Mesenchymal stem cell (in vitro differentiated cells and primary cell): ENCODE measurements at regions not wholly inside any gene's neighbourhood (a gene's known extent, or its start where the extent isn't known, plus 50 kb on each side); places are given as distances from the start of the nearest gene placed in this dataset.
A peak's percentile ranks its signal among the peaks of the same experiment; 100 is the strongest.
"Not testable (repeated sequence)": the region's sequence is repeated elsewhere in the genome, so short reads cannot be mapped to it uniquely, and the experiment has no call there.

Experiments used
- DNase-seq: peaks from one replicate; pipeline ENCODE4 v3.0.0-alpha.2; 2013
- H2AFZ ChIP-seq: one replicate; pipeline ENCODE4 v1.6.1; 2013; ENCODE audit warnings: low read depth, mild to moderate bottlenecking, control low read depth, inconsistent platforms, low read length, moderate library complexity
- H2AK5ac ChIP-seq: 2 replicates; pipeline ENCODE4 v1.6.1; 2013; ENCODE audit warnings: low read length, moderate library complexity, mild to moderate bottlenecking, inconsistent platforms; ENCODE audit not compliant: severe bottlenecking
- H2BK120ac ChIP-seq: one replicate; pipeline ENCODE4 v1.6.1; 2013; ENCODE audit warnings: low read depth, mild to moderate bottlenecking, inconsistent platforms, low read length, moderate library complexity
- H2BK12ac ChIP-seq, 2 experiments: one replicate each; pipeline ENCODE4 v1.6.1; 2013; ENCODE audit warnings: inconsistent platforms in 2 of 2, low read length in 2 of 2, mild to moderate bottlenecking in 2 of 2, moderate library complexity in 2 of 2, control low read depth in 1 of 2
- H2BK15ac ChIP-seq: one replicate; pipeline ENCODE4 v1.6.1; 2013; ENCODE audit warnings: mild to moderate bottlenecking, low read depth, inconsistent platforms; ENCODE audit not compliant: poor library complexity, severe bottlenecking
- H2BK5ac ChIP-seq: 2 replicates; pipeline ENCODE4 v1.6.1; 2013; ENCODE audit warnings: low read depth, mild to moderate bottlenecking, low read length, control low read depth, inconsistent platforms; ENCODE audit not compliant: poor library complexity, severe bottlenecking
- H3K14ac ChIP-seq, 2 experiments: one replicate each; pipeline ENCODE4 v1.6.1; 2013; ENCODE audit warnings: inconsistent platforms in 2 of 2, low read length in 2 of 2, control low read depth in 1 of 2, mild to moderate bottlenecking in 1 of 2, moderate library complexity in 1 of 2
- H3K18ac ChIP-seq, 2 experiments: one replicate each; pipeline ENCODE4 v1.6.1; 2013; ENCODE audit warnings: inconsistent platforms in 2 of 2, low read length in 2 of 2, control low read depth in 1 of 2, low read depth in 1 of 2, mild to moderate bottlenecking in 1 of 2
- H3K23ac ChIP-seq, 2 experiments: one replicate each; pipeline ENCODE4 v1.6.1; 2013; ENCODE audit warnings: inconsistent platforms in 2 of 2, low read length in 2 of 2, mild to moderate bottlenecking in 2 of 2, moderate library complexity in 2 of 2, control low read depth in 1 of 2
- H3K27ac ChIP-seq: 2 replicates; pipeline ENCODE4 v1.5.1; 2013; ENCODE audit warnings: mild to moderate bottlenecking, moderate library complexity, low read length, control low read depth, inconsistent platforms; ENCODE audit not compliant: poor library complexity, severe bottlenecking
- H3K27me3 ChIP-seq, 2 experiments: 2 replicates each; pipeline versions ENCODE4 v1.6.1 to v1.7.0; 2013; ENCODE audit warnings: low read length in 2 of 2, mild to moderate bottlenecking in 2 of 2, moderate library complexity in 2 of 2, control low read depth in 1 of 2, inconsistent platforms in 1 of 2; ENCODE audit not compliant: control insufficient read depth in 1 of 2, insufficient read depth in 1 of 2
- H3K36me3 ChIP-seq, 2 experiments: 2 replicates each; pipeline versions ENCODE4 v1.6.1 to v1.7.0; 2013; ENCODE audit warnings: low read length in 2 of 2, control low read depth in 1 of 2, inconsistent platforms in 1 of 2, low read depth in 1 of 2, mild to moderate bottlenecking in 1 of 2; ENCODE audit not compliant: insufficient read depth in 2 of 2, control insufficient read depth in 1 of 2
- H3K4ac ChIP-seq, 2 experiments: one replicate each; pipeline ENCODE4 v1.6.1; 2013; ENCODE audit warnings: inconsistent platforms in 2 of 2, low read length in 2 of 2, mild to moderate bottlenecking in 2 of 2, moderate library complexity in 2 of 2, control low read depth in 1 of 2, low read depth in 1 of 2
- H3K4me1 ChIP-seq: 2 replicates; pipeline ENCODE4 v1.6.1; 2013; ENCODE audit warnings: low read depth, low read length, control low read depth; ENCODE audit not compliant: control insufficient read depth, insufficient read depth
- H3K4me2 ChIP-seq: 2 replicates; pipeline ENCODE4 v1.6.1; 2013; ENCODE audit warnings: low read length, mild to moderate bottlenecking, inconsistent platforms; ENCODE audit not compliant: poor library complexity, severe bottlenecking
- H3K4me3 ChIP-seq, 2 experiments: 2 replicates each; pipeline versions ENCODE4 v1.5.1 to v1.7.0; 2013; ENCODE audit warnings: low read length in 2 of 2, mild to moderate bottlenecking in 2 of 2, control low read depth in 1 of 2, low read depth in 1 of 2; ENCODE audit not compliant: insufficient read depth in 1 of 2
- H3K79me1 ChIP-seq: replicated peaks from 2 replicates; pipeline ENCODE4 v1.6.1; 2013; ENCODE audit warnings: mild to moderate bottlenecking, control low read depth, low read length, inconsistent platforms; ENCODE audit not compliant: poor library complexity, severe bottlenecking
- H3K9ac ChIP-seq: 2 replicates; pipeline ENCODE4 v1.7.0; 2013; ENCODE audit warnings: mild to moderate bottlenecking, low read length, moderate library complexity
- H3K9me3 ChIP-seq: 2 replicates; pipeline ENCODE4 v1.7.0; 2013; ENCODE audit warnings: mild to moderate bottlenecking, low read length; ENCODE audit not compliant: control insufficient read depth
- H4K8ac ChIP-seq: one replicate; pipeline ENCODE4 v1.6.1; 2013; ENCODE audit warnings: inconsistent platforms, mild to moderate bottlenecking, low read length, moderate library complexity
- H4K91ac ChIP-seq: one replicate; pipeline ENCODE4 v1.6.1; 2013; ENCODE audit warnings: mild to moderate bottlenecking, low read length, inconsistent platforms
- WGBS: methylation state at CpG from one replicate; pipeline ENCODE4 v1.1.7; 2013; ENCODE audit warnings: mixed read lengths; 5-methylcytosine and 5-hydroxymethylcytosine counted together

DNA sequence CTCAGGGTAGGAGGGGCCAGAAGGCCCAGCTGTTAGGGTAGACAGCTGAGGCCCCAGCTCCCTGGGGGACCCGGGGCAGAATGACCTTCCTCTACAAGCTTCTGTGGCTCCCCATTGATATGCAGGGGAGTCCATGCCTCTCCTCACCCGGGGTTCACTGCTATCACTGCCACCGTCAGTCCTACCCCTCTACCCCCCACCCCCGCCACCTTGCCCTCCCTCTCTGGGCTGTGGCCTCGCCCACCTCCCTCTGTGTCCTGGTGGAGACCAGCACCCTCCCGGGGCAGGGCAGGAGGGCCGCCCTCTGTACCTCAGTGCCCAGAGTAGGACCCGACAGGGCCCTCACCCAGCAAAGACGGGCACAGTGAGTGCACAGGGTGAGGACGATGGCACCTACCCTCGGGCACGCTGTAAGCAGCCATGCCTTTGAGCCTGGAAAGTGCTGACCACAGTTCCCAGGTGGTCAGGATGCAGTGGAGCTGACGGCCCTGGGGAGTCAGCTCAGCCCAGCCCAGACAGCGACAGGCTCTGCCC lies 88.4 kb upstream of the SFSWAP start:
- Histone ChIP-seq H3K27me3 (peaks cover 14 to 59% of the 10 kb centered on the region in 2 experiments), H2AK5ac (no peak overlapping the region), H3K14ac (no peak overlapping the region), H3K9ac (no peak overlapping the region), H4K91ac (no peak overlapping the region), H3K4me1 (peaks cover 10% of the 10 kb centered on the region), H3K36me3 (no peaks in the 10 kb centered on the region), H3K79me1 (no peaks in the 10 kb centered on the region), H2BK12ac (no peak overlapping the region), H2BK120ac (no peak overlapping the region), H3K4me3 (no peak overlapping the region), H3K27ac (no peak overlapping the region), H3K18ac (no peak overlapping the region), H2BK5ac (no peak overlapping the region), H3K9me3 (no peaks in the 10 kb centered on the region), H4K8ac (no peak overlapping the region), H2BK15ac (no peak overlapping the region), H3K23ac (no peak overlapping the region), H3K4me2 (no peak overlapping the region), H2AFZ (no peak overlapping the region), H3K4ac (no peak overlapping the region)
- DNase-seq, result no peak
- 75% methylated on average over 13 of the region's 14 CpGs for whole genome bisulfite sequencing

DNA sequence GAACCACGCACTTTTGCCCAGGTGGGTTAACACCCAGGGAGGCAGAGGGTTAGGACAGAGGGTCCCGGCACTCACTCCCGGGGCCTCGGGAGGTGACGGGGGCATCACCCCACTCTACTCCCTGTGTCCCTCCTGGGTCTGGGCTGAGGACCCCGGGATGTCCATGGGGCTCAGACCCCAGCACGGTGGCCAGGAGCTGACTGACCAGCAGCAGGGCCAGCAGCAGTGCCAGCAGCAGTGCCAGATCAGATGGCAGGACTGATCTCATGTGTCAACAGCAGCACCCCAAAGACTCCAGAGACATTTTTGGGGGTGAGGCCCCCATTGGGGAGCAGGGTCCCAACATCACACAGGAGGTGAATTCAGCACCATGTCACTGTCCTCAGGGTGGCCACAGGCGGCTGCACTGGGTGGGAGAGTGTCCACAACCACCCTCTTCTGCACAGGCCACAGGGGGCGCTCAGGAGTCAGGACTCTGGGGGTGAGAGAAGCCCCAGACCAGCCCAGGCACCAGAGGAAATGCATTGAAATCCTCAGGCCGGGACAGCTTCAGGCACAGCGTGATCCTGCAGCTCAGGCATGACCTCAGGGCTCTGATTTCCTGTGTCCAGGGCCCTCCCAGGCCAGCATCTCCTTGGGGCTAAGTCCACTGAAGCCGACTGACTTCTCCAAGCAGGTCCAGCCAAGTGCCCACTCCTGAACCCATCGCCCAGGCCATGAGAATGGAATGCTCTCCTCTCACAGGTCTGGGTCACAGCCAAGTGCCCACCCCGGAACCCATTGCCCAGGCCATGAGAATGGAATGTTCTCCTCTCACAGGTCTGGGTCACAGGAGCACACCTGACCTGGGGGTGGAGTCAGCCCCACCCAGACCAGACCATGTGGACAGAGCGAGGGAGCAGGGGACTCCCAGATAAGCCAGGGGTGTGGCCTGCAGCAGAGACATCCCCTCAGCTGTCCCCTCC lies 87.2 kb upstream of the SFSWAP start:
- not testable (repeated sequence) for H2BK120ac ChIP-seq, H3K14ac ChIP-seq, DNase-seq, H3K79me1 ChIP-seq, H2BK15ac ChIP-seq, H3K4me2 ChIP-seq, H3K23ac ChIP-seq, H4K91ac ChIP-seq, H2BK5ac ChIP-seq, H3K9me3 ChIP-seq, H2AFZ ChIP-seq, H3K4ac ChIP-seq, H3K36me3 ChIP-seq, H3K9ac ChIP-seq, H4K8ac ChIP-seq, H3K18ac ChIP-seq, H3K4me3 ChIP-seq, H3K27ac ChIP-seq, H2BK12ac ChIP-seq, H2AK5ac ChIP-seq
- WGBS, result 79% methylated on average over 11 of the region's 15 CpGs
- Histone ChIP-seq H3K4me1 (peaks cover 10% of the 10 kb centered on the region), H3K27me3 (peaks cover 8 to 55% of the 10 kb centered on the region in 2 experiments)

DNA sequence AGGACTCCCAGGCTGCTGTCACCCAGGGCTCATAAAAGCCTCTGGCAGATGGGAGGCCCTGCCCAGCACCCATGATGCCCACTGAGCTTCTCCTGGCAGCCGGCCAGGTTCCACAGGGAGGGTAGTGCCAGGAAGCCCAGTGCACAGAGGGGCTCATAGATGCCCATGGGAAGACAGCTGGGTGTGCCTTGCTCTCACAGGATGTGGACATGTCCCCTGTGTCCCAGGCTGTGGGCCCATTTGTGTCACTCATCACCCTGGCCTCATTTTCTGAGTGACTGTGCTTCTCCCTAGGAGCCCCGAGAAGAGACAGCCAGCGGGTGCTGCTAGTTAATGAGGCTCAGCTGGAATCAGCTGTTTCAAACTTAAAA lies 86.5 kb upstream of the SFSWAP start:
- peaks cover 10% of the 10 kb centered on the region for H3K4me1 ChIP-seq
- H3K27ac ChIP-seq, H3K9ac ChIP-seq, H2BK5ac ChIP-seq, H2BK12ac ChIP-seq, H2BK120ac ChIP-seq, H2AFZ ChIP-seq, H3K9me3 ChIP-seq, H4K91ac ChIP-seq, H3K18ac ChIP-seq, H3K23ac ChIP-seq, H3K4me2 ChIP-seq, H3K14ac ChIP-seq, H2BK15ac ChIP-seq, H3K79me1 ChIP-seq, DNase-seq, H4K8ac ChIP-seq, H3K4ac ChIP-seq, H3K36me3 ChIP-seq, H2AK5ac ChIP-seq: not testable (repeated sequence)
- H3K27me3 ChIP-seq, result peaks cover 3 to 54% of the 10 kb centered on the region in 2 experiments
- 30% methylated on average over 3 of the region's 3 CpGs for WGBS
- peak overlapping the region in 1 of 2 experiments; percentile 14 for H3K4me3 ChIP-seq

DNA sequence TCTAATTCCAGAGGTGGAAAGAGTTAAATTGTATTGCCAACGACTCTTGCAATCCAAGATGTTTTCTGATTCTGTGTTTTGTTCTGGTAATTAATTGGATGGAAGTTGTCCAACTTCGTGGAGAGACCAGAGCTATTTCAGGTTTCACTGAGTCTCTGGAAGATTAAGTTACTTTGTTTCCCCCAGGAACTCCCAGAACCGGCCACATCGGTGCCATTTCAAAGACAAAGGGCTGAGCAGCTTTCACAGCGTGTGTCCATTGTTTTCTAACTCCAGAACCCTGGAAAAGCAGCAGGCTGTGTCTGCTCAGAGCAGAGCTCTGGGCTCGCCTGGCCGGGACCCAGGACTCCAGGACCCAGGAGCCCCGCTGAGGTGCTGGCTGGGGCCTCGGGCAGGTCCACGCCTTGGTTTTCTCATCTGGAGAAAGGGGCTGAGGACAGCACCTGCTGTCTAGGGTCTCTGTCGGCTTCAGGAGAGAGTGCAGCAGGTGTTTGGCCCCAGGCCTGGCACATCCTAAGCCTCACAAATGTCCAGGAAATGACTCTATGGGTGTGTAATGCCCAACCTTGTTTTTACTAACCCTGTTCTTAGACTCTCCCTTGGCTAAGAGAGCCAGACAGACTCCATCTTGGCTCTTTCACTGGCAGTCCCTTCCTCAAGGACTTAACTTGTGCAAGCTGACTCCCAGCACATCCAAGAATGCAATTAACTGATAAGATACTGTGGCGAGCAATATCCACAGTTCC lies 86.0 kb upstream of the SFSWAP start:
- H3K23ac ChIP-seq, H2BK5ac ChIP-seq, H4K91ac ChIP-seq, DNase-seq, H4K8ac ChIP-seq, H3K27ac ChIP-seq, H2BK120ac ChIP-seq, H3K9ac ChIP-seq, H3K79me1 ChIP-seq, H3K4ac ChIP-seq, H3K9me3 ChIP-seq, H3K4me2 ChIP-seq, H2AFZ ChIP-seq, H2BK15ac ChIP-seq, H2BK12ac ChIP-seq, H3K36me3 ChIP-seq, H3K4me3 ChIP-seq, H2AK5ac ChIP-seq, H3K14ac ChIP-seq, H3K18ac ChIP-seq: not testable (repeated sequence)
- Histone ChIP-seq H3K27me3 (peaks cover 0 to 48% of the 10 kb centered on the region in 2 experiments), H3K4me1 (peaks cover 10% of the 10 kb centered on the region)
- WGBS, result 11% methylated on average over 12 of the region's 12 CpGs
